ENCODE measurements at regions not wholly inside any gene's neighbourhood (a gene's known extent, or its start where the extent isn't known, plus 50 kb on each side); places are given as distances from the start of the nearest gene placed in this dataset.

GRCh38 chr2:234252772-234253171, 202.3 kb downstream of the SPP2 start:
- H3K4me1 ChIP-seq = peaks cover 0 to 6% (median 6%) of the 10 kb centered on the region in 4 donors
- no peak overlapping the region for H3K27ac ChIP-seq
- H3K27me3 ChIP-seq = peaks cover 3% of the 10 kb centered on the region
- intact Hi-C loops (cut with DNase I; ENCODE audit: low total_unique reads) = no loop called here
- in situ Hi-C loops (cut with MboI; ENCODE audit: low pct_ligation_motif_present in 1 of 4, low pct_unique_long_range_greater_than_20kb in 1 of 4, low sequenced_read_pairs in 3 of 4) = loop anchor here in 1 of 4 donors (25.0 kb wide), 1 partner anchor 115 kb away; no protein-coding TSS in a partner anchor
- TF ChIP-seq EP300 (IDR thresholded peaks at IDR 0.05; ENCODE audit: low read depth) (no peak), POLR2A (IDR thresholded peaks at IDR 0.05) (no peak), POLR2AphosphoS5 (IDR thresholded peaks at IDR 0.05) (no peak), CTCF (IDR thresholded peaks at IDR 0.05) (no peak)
- no peaks in the 10 kb centered on the region for H3K36me3 ChIP-seq
- H3K4me3 ChIP-seq = no peak overlapping the region
- no peaks in the 10 kb centered on the region for H3K9me3 ChIP-seq
- DNase-seq = no peak
- WGBS, 2 donors (ENCODE audit: low coverage in 1 of 2) = 63% methylated on average over 7 of the region's 7 CpGs; no CpG with 5 or more reads in 1 of the 2 donors

GRCh38 chr2:234251326-234252271, 201.1 kb downstream of the SPP2 start:
- Histone ChIP-seq H3K4me3 (no peak overlapping the region), H3K36me3 (no peaks in the 10 kb centered on the region), H3K4me1 (peaks cover 0 to 6% (median 6%) of the 10 kb centered on the region in 4 donors), H3K9me3 (no peaks in the 10 kb centered on the region), H3K27me3 (peaks cover 3% of the 10 kb centered on the region), H3K27ac (peak overlapping the region in 3 of 4 donors; percentile 13 to 40 (median 32))
- DNase-seq = peak; percentile 48
- TF ChIP-seq CTCF (IDR thresholded peaks at IDR 0.05) (no peak), EP300 (IDR thresholded peaks at IDR 0.05; ENCODE audit: low read depth) (no peak), POLR2AphosphoS5 (IDR thresholded peaks at IDR 0.05) (peak; percentile 21 to 77 (median 68)), POLR2A (IDR thresholded peaks at IDR 0.05) (no peak)
- WGBS, 2 donors (ENCODE audit: low coverage in 1 of 2) = 68 to 100% methylated on average over 3 to 8 of the region's 8 CpGs
- in situ Hi-C loops (cut with MboI; ENCODE audit: low pct_ligation_motif_present in 1 of 4, low pct_unique_long_range_greater_than_20kb in 1 of 4, low sequenced_read_pairs in 3 of 4) (loop anchor here in 1 of 4 donors (25.0 kb wide), 1 partner anchor 114 kb away; no protein-coding TSS in a partner anchor), intact Hi-C loops (cut with DNase I; ENCODE audit: low total_unique reads) (no loop called here)

- Histone ChIP-seq H3K4me1 (peaks cover 0 to 6% (median 6%) of the 10 kb centered on the region in 4 donors), H3K27me3 (peaks cover 3% of the 10 kb centered on the region), H3K9me3 (no peaks in the 10 kb centered on the region), H3K27ac (peak overlapping the region in 1 of 4 donors; percentile 32), H3K4me3 (no peak overlapping the region), H3K36me3 (no peaks in the 10 kb centered on the region)
- 57 to 58% methylated on average over 2 of the region's 2 CpGs for WGBS, 2 donors (ENCODE audit: low coverage in 1 of 2)
- TF ChIP-seq POLR2AphosphoS5 (IDR thresholded peaks at IDR 0.05) (no peak), EP300 (IDR thresholded peaks at IDR 0.05; ENCODE audit: low read depth) (no peak), CTCF (IDR thresholded peaks at IDR 0.05) (no peak), POLR2A (IDR thresholded peaks at IDR 0.05) (no peak)
- in situ Hi-C loops (cut with MboI; ENCODE audit: low pct_ligation_motif_present in 1 of 4, low pct_unique_long_range_greater_than_20kb in 1 of 4, low sequenced_read_pairs in 3 of 4) = loop anchor here in 1 of 4 donors (25.0 kb wide), 1 partner anchor 114 kb away; no protein-coding TSS in a partner anchor
- DNase-seq = no peak
- intact Hi-C loops (cut with DNase I; ENCODE audit: low total_unique reads) = no loop called here
Observed at GRCh38 chr2:234250926-234251325, 200.4 kb downstream of the SPP2 start.

GRCh38 chr2:234249873-234250272, 199.4 kb downstream of the SPP2 start:
- TF ChIP-seq POLR2A (IDR thresholded peaks at IDR 0.05) (no peak), POLR2AphosphoS5 (IDR thresholded peaks at IDR 0.05) (no peak), CTCF (IDR thresholded peaks at IDR 0.05) (no peak), EP300 (IDR thresholded peaks at IDR 0.05; ENCODE audit: low read depth) (no peak)
- WGBS, 2 donors (ENCODE audit: low coverage in 1 of 2) = 82 to 84% methylated on average over 5 of the region's 5 CpGs
- Histone ChIP-seq H3K4me3 (no peak overlapping the region), H3K9me3 (no peaks in the 10 kb centered on the region), H3K27me3 (peaks cover 3% of the 10 kb centered on the region), H3K27ac (no peak overlapping the region), H3K36me3 (no peaks in the 10 kb centered on the region), H3K4me1 (peaks cover 0 to 6% (median 6%) of the 10 kb centered on the region in 4 donors)
- in situ Hi-C loops (cut with MboI; ENCODE audit: low pct_ligation_motif_present in 1 of 4, low pct_unique_long_range_greater_than_20kb in 1 of 4, low sequenced_read_pairs in 3 of 4) (loop anchor here in 1 of 4 donors (25.0 kb wide), 1 partner anchor 113 kb away; no protein-coding TSS in a partner anchor), intact Hi-C loops (cut with DNase I; ENCODE audit: low total_unique reads) (no loop called here)
- no peak for DNase-seq

Data from transverse colon (tissue), 4 donors.